ENCODE measurements at regions not wholly inside any gene's neighbourhood (a gene's known extent, or its start where the extent isn't known, plus 50 kb on each side); places are given as distances from the start of the nearest gene placed in this dataset.

DNA sequence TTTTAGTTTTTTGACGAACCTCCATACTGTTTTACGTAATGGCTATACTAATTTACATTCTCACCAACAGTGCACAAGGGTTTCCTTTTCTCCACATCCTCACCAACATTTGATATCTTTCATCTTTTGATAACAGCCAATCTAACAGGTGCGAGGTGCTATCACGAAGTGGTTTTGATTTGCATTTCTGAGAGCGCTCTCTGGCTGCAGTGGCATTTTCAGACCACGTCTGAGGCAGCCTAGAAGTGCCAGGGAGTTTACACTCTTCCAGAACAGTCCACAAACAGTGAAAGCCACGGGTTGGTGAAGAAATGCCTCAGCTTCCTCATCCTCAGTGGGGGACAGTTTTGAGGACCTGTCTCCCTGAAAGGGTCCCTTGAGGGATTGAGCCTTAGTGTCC is 471.0 kb downstream of the BCOR start:
- Histone ChIP-seq H3K9me3 (ENCODE audit: control insufficient read depth, insufficient read depth, low read depth, low read length) (no peaks in the 10 kb centered on the region), H3K4me1 (ENCODE audit: control insufficient read depth, insufficient read depth, low read length) (no peaks in the 10 kb centered on the region), H3K27ac (ENCODE audit: extremely low read depth, low read depth, low read length) (no peak overlapping the region), H3K36me3 (ENCODE audit: control insufficient read depth in 2 of 2, insufficient read depth in 1 of 2, low read length in 2 of 2) (no peaks in the 10 kb centered on the region), H3K4me3 (ENCODE audit: low read depth, low read length) (no peak overlapping the region)
- ChIA-PET CTCF (no interaction called here), POLR2A (no interaction called here)
- no peak for TF ChIP-seq ZNF529 (tag by site-specific recombination; IDR thresholded peaks at IDR 0.05; ENCODE audit: insufficient replicate concordance)
- TF ChIP-seq, protein P1, sequence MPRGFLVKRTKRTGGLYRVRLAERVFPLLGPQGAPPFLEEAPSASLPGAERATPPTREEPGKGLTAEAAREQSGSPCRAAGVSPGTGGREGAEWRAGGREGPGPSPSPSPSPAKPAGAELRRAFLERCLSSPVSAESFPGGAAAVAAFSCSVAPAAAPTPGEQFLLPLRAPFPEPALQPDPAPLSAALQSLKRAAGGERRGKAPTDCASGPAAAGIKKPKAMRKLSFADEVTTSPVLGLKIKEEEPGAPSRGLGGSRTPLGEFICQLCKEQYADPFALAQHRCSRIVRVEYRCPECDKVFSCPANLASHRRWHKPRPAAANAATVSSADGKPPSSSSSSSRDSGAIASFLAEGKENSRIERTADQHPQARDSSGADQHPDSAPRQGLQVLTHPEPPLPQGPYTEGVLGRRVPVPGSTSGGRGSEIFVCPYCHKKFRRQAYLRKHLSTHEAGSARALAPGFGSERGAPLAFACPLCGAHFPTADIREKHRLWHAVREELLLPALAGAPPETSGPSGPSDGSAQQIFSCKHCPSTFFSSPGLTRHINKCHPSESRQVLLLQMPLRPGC (tag by site-specific recombination; IDR thresholded peaks at IDR 0.05) = no peak
- TF ChIP-seq, protein P2, sequence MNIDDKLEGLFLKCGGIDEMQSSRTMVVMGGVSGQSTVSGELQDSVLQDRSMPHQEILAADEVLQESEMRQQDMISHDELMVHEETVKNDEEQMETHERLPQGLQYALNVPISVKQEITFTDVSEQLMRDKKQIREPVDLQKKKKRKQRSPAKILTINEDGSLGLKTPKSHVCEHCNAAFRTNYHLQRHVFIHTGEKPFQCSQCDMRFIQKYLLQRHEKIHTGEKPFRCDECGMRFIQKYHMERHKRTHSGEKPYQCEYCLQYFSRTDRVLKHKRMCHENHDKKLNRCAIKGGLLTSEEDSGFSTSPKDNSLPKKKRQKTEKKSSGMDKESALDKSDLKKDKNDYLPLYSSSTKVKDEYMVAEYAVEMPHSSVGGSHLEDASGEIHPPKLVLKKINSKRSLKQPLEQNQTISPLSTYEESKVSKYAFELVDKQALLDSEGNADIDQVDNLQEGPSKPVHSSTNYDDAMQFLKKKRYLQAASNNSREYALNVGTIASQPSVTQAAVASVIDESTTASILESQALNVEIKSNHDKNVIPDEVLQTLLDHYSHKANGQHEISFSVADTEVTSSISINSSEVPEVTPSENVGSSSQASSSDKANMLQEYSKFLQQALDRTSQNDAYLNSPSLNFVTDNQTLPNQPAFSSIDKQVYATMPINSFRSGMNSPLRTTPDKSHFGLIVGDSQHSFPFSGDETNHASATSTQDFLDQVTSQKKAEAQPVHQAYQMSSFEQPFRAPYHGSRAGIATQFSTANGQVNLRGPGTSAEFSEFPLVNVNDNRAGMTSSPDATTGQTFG (tag by site-specific recombination; IDR thresholded peaks at IDR 0.05; ENCODE audit: borderline replicate concordance) = no peak
- TF ChIP-seq ZNF223 (tag by site-specific recombination; IDR thresholded peaks at IDR 0.05) = no peak
- TF ChIP-seq, protein P3, sequence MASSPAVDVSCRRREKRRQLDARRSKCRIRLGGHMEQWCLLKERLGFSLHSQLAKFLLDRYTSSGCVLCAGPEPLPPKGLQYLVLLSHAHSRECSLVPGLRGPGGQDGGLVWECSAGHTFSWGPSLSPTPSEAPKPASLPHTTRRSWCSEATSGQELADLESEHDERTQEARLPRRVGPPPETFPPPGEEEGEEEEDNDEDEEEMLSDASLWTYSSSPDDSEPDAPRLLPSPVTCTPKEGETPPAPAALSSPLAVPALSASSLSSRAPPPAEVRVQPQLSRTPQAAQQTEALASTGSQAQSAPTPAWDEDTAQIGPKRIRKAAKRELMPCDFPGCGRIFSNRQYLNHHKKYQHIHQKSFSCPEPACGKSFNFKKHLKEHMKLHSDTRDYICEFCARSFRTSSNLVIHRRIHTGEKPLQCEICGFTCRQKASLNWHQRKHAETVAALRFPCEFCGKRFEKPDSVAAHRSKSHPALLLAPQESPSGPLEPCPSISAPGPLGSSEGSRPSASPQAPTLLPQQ (tag by site-specific recombination; IDR thresholded peaks at IDR 0.05) = no peak
- no peak for TF ChIP-seq KLF16 (tag by site-specific recombination; IDR thresholded peaks at IDR 0.05)
- no peak for TF ChIP-seq ZNF394 (tag by site-specific recombination; IDR thresholded peaks at IDR 0.05; ENCODE audit: borderline replicate concordance)
- TF ChIP-seq ZNF140 (tag by site-specific recombination; IDR thresholded peaks at IDR 0.05) = no peak
- no peak for TF ChIP-seq ZNF473 (tag by site-specific recombination; IDR thresholded peaks at IDR 0.05)
- no peak for TF ChIP-seq ZBTB7A (tag by site-specific recombination; IDR thresholded peaks at IDR 0.05; ENCODE audit: low read depth)
- TF ChIP-seq YY2 (tag by site-specific recombination; IDR thresholded peaks at IDR 0.05) = no peak
- TF ChIP-seq, protein P4, sequence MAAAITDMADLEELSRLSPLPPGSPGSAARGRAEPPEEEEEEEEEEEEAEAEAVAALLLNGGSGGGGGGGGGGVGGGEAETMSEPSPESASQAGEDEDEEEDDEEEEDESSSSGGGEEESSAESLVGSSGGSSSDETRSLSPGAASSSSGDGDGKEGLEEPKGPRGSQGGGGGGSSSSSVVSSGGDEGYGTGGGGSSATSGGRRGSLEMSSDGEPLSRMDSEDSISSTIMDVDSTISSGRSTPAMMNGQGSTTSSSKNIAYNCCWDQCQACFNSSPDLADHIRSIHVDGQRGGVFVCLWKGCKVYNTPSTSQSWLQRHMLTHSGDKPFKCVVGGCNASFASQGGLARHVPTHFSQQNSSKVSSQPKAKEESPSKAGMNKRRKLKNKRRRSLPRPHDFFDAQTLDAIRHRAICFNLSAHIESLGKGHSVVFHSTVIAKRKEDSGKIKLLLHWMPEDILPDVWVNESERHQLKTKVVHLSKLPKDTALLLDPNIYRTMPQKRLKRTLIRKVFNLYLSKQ (tag by site-specific recombination; IDR thresholded peaks at IDR 0.05; ENCODE audit: borderline replicate concordance) = no peak
- no peak for TF ChIP-seq ZNF292 (tag by site-specific recombination; IDR thresholded peaks at IDR 0.05; ENCODE audit: borderline replicate concordance, low read depth)
- TF ChIP-seq, protein P5, sequence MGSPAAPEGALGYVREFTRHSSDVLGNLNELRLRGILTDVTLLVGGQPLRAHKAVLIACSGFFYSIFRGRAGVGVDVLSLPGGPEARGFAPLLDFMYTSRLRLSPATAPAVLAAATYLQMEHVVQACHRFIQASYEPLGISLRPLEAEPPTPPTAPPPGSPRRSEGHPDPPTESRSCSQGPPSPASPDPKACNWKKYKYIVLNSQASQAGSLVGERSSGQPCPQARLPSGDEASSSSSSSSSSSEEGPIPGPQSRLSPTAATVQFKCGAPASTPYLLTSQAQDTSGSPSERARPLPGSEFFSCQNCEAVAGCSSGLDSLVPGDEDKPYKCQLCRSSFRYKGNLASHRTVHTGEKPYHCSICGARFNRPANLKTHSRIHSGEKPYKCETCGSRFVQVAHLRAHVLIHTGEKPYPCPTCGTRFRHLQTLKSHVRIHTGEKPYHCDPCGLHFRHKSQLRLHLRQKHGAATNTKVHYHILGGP (tag by site-specific recombination; IDR thresholded peaks at IDR 0.05) = no peak
- TF ChIP-seq ZIC2 (tag by site-specific recombination; IDR thresholded peaks at IDR 0.05) = no peak
- TF ChIP-seq, protein P6, sequence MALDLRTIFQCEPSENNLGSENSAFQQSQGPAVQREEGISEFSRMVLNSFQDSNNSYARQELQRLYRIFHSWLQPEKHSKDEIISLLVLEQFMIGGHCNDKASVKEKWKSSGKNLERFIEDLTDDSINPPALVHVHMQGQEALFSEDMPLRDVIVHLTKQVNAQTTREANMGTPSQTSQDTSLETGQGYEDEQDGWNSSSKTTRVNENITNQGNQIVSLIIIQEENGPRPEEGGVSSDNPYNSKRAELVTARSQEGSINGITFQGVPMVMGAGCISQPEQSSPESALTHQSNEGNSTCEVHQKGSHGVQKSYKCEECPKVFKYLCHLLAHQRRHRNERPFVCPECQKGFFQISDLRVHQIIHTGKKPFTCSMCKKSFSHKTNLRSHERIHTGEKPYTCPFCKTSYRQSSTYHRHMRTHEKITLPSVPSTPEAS (tag by site-specific recombination; IDR thresholded peaks at IDR 0.05) = no peak
- TF ChIP-seq ZNF785 (tag by site-specific recombination; IDR thresholded peaks at IDR 0.05) = no peak
- no peak for TF ChIP-seq ZNF501 (tag by site-specific recombination; IDR thresholded peaks at IDR 0.05)

All from HEK293 (cell line).